Esophagus muscularis mucosa (tissue), 4 donors: ENCODE measurements at regions not wholly inside any gene's neighbourhood (a gene's known extent, or its start where the extent isn't known, plus 50 kb on each side); places are given as distances from the start of the nearest gene placed in this dataset.

Experiments used
- DNase-seq: peaks from one replicate; pipeline ENCODE4 v3.0.0-alpha.2; 2017; ENCODE audit errors: extremely low spot score
- H3K27ac ChIP-seq, 4 donors: fragments of 200-600 bp; sonication (generic); replicated peaks in 1 of 4; 1 replicate in 3 of 4; 2 replicates in 1 of 4; pipeline ENCODE4 v1.5.1; 2016 to 2019; ENCODE audit warnings: mild to moderate bottlenecking in 1 of 4
- H3K27me3 ChIP-seq, 4 donors: fragments of 200-600 bp; sonication (generic); one replicate each; pipeline versions ENCODE4 v1.5.1 to v1.6.0; 2016 to 2019
- H3K36me3 ChIP-seq, 4 donors: fragments of 200-600 bp; sonication (generic); one replicate each; pipeline ENCODE4 v1.5.1; 2016 to 2019
- H3K4me1 ChIP-seq, 4 donors: fragments of 200-600 bp; sonication (generic); one replicate each; pipeline ENCODE4 v1.5.1; 2016 to 2019
- H3K4me3 ChIP-seq, 4 donors: fragments of 200-600 bp; sonication (generic); 1 replicate in 2 of 4; 2 replicates in 2 of 4; pipeline ENCODE4 v1.5.1; 2016 to 2019; ENCODE audit warnings: mild to moderate bottlenecking in 4 of 4, moderate library complexity in 1 of 4
- H3K9me3 ChIP-seq, 4 donors: fragments of 200-600 bp; sonication (generic); 1 replicate in 3 of 4; 2 replicates in 1 of 4; pipeline ENCODE4 v1.5.1; 2016 to 2019
- EP300 ChIP-seq: sonication (generic); formaldehyde crosslinking; IDR thresholded peaks from one replicate; pipeline ENCODE4 v1.6.1; 2017; ENCODE audit warnings: antibody characterized with exemption
- POLR2A ChIP-seq: fragments of 450-650 bp; IDR thresholded peaks from one replicate; pipeline ENCODE4 v1.6.1; 2017; ENCODE audit warnings: antibody characterized with exemption, moderate library complexity, mild to moderate bottlenecking, low read depth
- POLR2AphosphoS5 ChIP-seq, 2 donors: sonication (generic); formaldehyde crosslinking; IDR thresholded peaks; one replicate each; pipeline ENCODE4 v1.6.1; 2017; ENCODE audit warnings: antibody characterized with exemption in 2 of 2
- WGBS: methylation state at CpG from one replicate; pipeline ENCODE4 v1.1.5; 2018; 5-methylcytosine and 5-hydroxymethylcytosine counted together
- intact Hi-C: fragments of 100-400 bp; cut with DNase I; formaldehyde crosslinking; loops from one replicate; pipeline ENCODE4 v1.15.1; 2023
- TF ChIP-seq, protein P1 (sequence below), 3 experiments: fragments of 200-600 bp in 2 of 3; fragments of 450-650 bp in 1 of 3; sonication (generic) in 2 of 3; IDR thresholded peaks; one replicate each; pipeline ENCODE4 v1.5.1; 2017 to 2019; ENCODE audit warnings: antibody characterized with exemption in 3 of 3, mild to moderate bottlenecking in 2 of 3, moderate library complexity in 1 of 3

DNA sequence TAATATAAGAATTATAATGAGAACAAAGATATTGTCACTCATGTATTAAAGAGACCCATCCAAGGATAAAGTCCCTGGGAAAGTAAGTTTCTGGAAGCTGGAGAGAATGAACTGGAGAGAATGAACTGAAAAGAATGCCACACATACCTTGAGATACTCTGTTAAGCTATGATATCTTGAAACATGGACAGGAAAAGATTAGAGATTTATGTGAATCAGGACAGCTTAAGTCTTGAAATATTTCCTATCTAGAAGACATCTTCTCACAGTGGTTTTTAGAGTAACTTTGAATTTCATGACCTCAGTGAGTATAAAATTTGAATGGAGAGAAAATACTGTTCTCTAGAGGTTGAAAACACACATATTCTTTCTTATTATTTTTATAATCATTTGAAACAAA is 201.3 kb upstream of the HMCN1 start:
- H3K27me3 ChIP-seq: no peaks in the 10 kb centered on the region
- DNase-seq: no peak
- H3K4me1 ChIP-seq: no peaks in the 10 kb centered on the region
- H3K36me3 ChIP-seq: no peaks in the 10 kb centered on the region
- H3K27ac ChIP-seq: no peak overlapping the region
- TF ChIP-seq POLR2AphosphoS5 (IDR thresholded peaks at IDR 0.05): no peak
- TF ChIP-seq, protein P1, sequence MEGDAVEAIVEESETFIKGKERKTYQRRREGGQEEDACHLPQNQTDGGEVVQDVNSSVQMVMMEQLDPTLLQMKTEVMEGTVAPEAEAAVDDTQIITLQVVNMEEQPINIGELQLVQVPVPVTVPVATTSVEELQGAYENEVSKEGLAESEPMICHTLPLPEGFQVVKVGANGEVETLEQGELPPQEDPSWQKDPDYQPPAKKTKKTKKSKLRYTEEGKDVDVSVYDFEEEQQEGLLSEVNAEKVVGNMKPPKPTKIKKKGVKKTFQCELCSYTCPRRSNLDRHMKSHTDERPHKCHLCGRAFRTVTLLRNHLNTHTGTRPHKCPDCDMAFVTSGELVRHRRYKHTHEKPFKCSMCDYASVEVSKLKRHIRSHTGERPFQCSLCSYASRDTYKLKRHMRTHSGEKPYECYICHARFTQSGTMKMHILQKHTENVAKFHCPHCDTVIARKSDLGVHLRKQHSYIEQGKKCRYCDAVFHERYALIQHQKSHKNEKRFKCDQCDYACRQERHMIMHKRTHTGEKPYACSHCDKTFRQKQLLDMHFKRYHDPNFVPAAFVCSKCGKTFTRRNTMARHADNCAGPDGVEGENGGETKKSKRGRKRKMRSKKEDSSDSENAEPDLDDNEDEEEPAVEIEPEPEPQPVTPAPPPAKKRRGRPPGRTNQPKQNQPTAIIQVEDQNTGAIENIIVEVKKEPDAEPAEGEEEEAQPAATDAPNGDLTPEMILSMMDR (IDR thresholded peaks at IDR 0.05): no peak
- no peak for TF ChIP-seq EP300
- TF ChIP-seq POLR2A: no peak
- intact Hi-C loops: no loop called here
- no peaks in the 10 kb centered on the region for H3K9me3 ChIP-seq
- no peak overlapping the region for H3K4me3 ChIP-seq

DNA sequence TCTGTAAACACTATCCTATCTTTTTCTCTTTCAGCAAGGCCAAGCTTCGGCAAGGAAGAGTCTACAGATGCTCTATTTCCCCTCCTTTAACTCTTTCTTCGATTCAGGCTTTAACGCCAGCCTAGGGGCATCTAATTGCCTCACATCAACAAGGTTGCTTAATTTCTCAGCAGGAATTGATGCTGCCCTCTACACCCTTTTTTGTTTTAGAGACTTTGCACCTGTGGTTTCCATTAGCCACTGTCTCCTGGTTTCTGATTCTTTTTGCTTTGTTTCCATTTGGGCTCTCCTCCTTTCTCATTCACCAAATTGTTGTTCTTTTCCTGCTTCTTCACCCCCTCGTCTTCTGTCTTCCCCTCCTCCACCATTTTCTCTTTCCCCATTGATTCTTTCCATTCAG is 202.4 kb upstream of the HMCN1 start:
- WGBS: 83% methylated on average over 4 of the region's 4 CpGs
- H3K27me3 ChIP-seq: no peaks in the 10 kb centered on the region

DNA sequence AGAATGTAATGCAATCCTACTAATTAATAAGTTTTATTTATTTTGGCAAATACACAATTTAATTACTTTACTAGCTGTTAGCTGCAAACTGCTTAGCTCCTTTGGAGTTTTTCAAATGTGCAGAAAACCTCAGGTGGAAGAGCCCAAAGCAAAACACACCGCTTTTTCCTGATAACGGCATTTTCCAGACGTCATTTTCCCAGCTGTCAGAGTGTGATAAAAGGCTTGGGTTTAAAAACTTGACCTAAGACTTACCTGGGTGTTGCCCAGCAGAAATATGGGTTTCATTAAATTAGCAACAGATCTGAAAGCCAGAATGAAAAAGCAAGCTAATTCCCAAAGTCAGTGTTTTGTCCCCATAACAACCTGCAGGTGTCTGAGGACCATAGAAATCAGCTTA is 204.0 kb upstream of the HMCN1 start:
- TF ChIP-seq POLR2A (no peak), POLR2AphosphoS5 (IDR thresholded peaks at IDR 0.05) (no peak), EP300 (no peak)
- TF ChIP-seq, protein P1 (IDR thresholded peaks at IDR 0.05): no peak
- no peak for DNase-seq

More for the DNA sequence above, 202.4 kb upstream of the HMCN1 start:
- Histone ChIP-seq H3K9me3 (no peaks in the 10 kb centered on the region), H3K36me3 (no peaks in the 10 kb centered on the region), H3K27ac (no peak overlapping the region), H3K4me1 (no peaks in the 10 kb centered on the region), H3K4me3 (no peak overlapping the region)
- TF ChIP-seq, protein P1 (IDR thresholded peaks at IDR 0.05): no peak
- TF ChIP-seq EP300 (no peak), POLR2AphosphoS5 (IDR thresholded peaks at IDR 0.05) (no peak), POLR2A (no peak)
- DNase-seq: no peak
- intact Hi-C loops: no loop called here

DNA sequence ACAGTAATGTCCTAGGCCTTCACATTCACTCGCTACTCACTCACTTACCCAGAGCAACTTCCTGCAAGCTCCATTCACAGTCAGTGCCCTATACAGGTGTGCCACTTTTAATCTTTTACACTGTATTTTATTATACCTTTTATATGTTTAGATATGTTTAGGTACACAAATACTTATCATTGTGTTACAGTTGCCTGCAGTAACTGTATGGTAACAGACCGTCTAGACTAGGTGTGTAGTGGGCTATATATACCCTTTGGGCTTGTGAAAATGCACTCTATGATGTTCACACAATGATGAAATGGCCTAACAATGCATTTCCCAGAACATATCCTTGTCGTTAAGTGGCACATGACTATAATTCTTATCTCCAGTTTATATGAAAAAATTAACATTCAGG is 204.5 kb upstream of the HMCN1 start:
- H3K4me3 ChIP-seq: no peak overlapping the region
- no peak for TF ChIP-seq EP300
- no peak for TF ChIP-seq POLR2AphosphoS5 (IDR thresholded peaks at IDR 0.05)
- TF ChIP-seq POLR2A: no peak
- intact Hi-C loops: no loop called here
- H3K4me1 ChIP-seq: no peaks in the 10 kb centered on the region
- H3K27me3 ChIP-seq: no peaks in the 10 kb centered on the region
- no peaks in the 10 kb centered on the region for H3K36me3 ChIP-seq
- no peak for DNase-seq
- no peak overlapping the region for H3K27ac ChIP-seq
- no peaks in the 10 kb centered on the region for H3K9me3 ChIP-seq
- 96% methylated on average over 3 of the region's 3 CpGs for WGBS

More for the DNA sequence above, 204.0 kb upstream of the HMCN1 start:
- Histone ChIP-seq H3K9me3 (no peaks in the 10 kb centered on the region), H3K4me3 (no peak overlapping the region), H3K27me3 (no peaks in the 10 kb centered on the region), H3K27ac (no peak overlapping the region), H3K4me1 (no peaks in the 10 kb centered on the region), H3K36me3 (no peaks in the 10 kb centered on the region)
- 91% methylated on average over 3 of the region's 3 CpGs for WGBS
- intact Hi-C loops: no loop called here

DNA sequence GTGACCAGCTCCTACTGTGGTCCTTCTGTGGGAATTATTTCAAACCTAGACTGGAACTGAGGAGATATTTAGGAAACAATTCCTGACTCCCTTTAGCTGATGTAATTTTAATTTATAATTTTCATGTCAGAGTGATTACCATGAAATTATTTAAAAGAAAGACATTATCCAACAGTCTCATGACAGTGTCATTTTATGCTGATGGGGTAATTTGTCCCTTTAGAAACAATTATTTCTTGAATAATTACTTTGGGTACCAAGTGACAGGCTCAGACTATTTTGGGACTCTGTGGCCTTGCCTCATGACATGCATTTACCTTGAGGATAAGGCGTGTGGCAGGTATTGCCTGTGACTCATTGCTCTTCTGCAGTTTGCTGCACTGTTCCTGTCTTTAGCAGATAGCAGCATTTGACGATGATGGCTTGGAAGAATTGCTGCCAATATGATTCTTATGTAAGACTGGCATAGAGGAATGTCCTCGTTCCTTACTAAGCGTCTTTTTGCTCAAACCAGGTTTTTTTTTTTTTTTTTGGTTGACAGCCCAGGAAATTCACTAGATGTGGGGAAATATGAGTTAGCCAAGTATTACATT is 206.0 kb upstream of the HMCN1 start:
- TF ChIP-seq, protein P1 (IDR thresholded peaks at IDR 0.05): no peak
- TF ChIP-seq EP300: no peak
- TF ChIP-seq POLR2A: no peak
- no peak for TF ChIP-seq POLR2AphosphoS5 (IDR thresholded peaks at IDR 0.05)
- H3K36me3 ChIP-seq: no peaks in the 10 kb centered on the region
- H3K4me3 ChIP-seq: no peak overlapping the region
- WGBS: 88% methylated on average over 4 of the region's 4 CpGs
- H3K9me3 ChIP-seq: no peaks in the 10 kb centered on the region
- no peaks in the 10 kb centered on the region for H3K27me3 ChIP-seq
- no peak overlapping the region for H3K27ac ChIP-seq
- H3K4me1 ChIP-seq: no peaks in the 10 kb centered on the region
- DNase-seq: no peak
- intact Hi-C loops: no loop called here
